Right cardiac atrium (tissue), 5 donors: ENCODE measurements at regions not wholly inside any gene's neighbourhood (a gene's known extent, or its start where the extent isn't known, plus 50 kb on each side); places are given as distances from the start of the nearest gene placed in this dataset.
A peak's percentile ranks its signal among the peaks of the same experiment; 100 is the strongest.
"Not testable (repeated sequence)": the region's sequence is repeated elsewhere in the genome, so short reads cannot be mapped to it uniquely, and the experiment has no call there.

Source experiments
- ATAC-seq, 2 donors: fragments of 200-7000 bp; cut with Tn5 transposase; one replicate each; pipeline versions ENCODE4 v1.8.0 to v1.9.1; 2020; ENCODE audit warnings: moderate library complexity in 2 of 2, mild to moderate bottlenecking in 1 of 2
- DNase-seq, 3 donors: peaks; one replicate each; pipeline ENCODE4 v3.0.0-alpha.2; 2020
- H3K27ac ChIP-seq: one replicate; pipeline ENCODE4 v1.5.1; 2013; ENCODE audit warnings: mild to moderate bottlenecking, low read length, control low read depth, moderate library complexity
- H3K27me3 ChIP-seq: one replicate; pipeline ENCODE4 v1.6.1; 2013; ENCODE audit not compliant: control insufficient read depth, insufficient read depth
- H3K4me1 ChIP-seq: one replicate; pipeline ENCODE4 v1.6.1; 2013; ENCODE audit warnings: low read length; ENCODE audit not compliant: control insufficient read depth, insufficient read depth
- H3K4me3 ChIP-seq: one replicate; pipeline ENCODE4 v1.5.1; 2013; ENCODE audit warnings: low read length, control low read depth
- H3K9me3 ChIP-seq: one replicate; pipeline ENCODE4 v1.6.1; 2013; ENCODE audit warnings: low read length; ENCODE audit not compliant: control insufficient read depth
- WGBS: extraction: QIAGEN DNeasy Blood & Tissue Kit; methylation state at CpG from one replicate; pipeline ENCODE4 v1.1.7; 2013; 5-methylcytosine and 5-hydroxymethylcytosine counted together
- intact Hi-C, 4 donors: fragments of 100-400 bp; cut with DNase I; formaldehyde crosslinking; loops; one replicate each; pipeline versions ENCODE4 v1.11.0 to v1.14.0; 2022 to 2023
- donor health status: healthy with polysubstance abuse.
- donor health status: DM: no; HTN: yes; CAD: no.
- donor health status: DM: no; HTN: no; CAD: no.
- donor health status: DM: no; HTN: yes; CAD: no; lungs with severe emphysema.
- donor health status: DM: yes; HTN: yes; CAD: no.

- H3K27me3 ChIP-seq, result no peaks in the 10 kb centered on the region
- H3K4me3 ChIP-seq, result no peak overlapping the region
- intact Hi-C loops, result no loop called here
- DNase-seq (no peak), ATAC-seq (no peak)
- H3K4me1 ChIP-seq, result no peaks in the 10 kb centered on the region
- no peak overlapping the region for H3K27ac ChIP-seq
- H3K9me3 ChIP-seq, result no peaks in the 10 kb centered on the region
- 57% methylated on average over 3 of the region's 3 CpGs for WGBS
Measured at GRCh38 chr12:83629931-83630330, 943.2 kb downstream of the TMTC2 start.

- Histone ChIP-seq H3K27ac (no peak overlapping the region), H3K4me1 (no peaks in the 10 kb centered on the region), H3K27me3 (no peaks in the 10 kb centered on the region), H3K9me3 (no peaks in the 10 kb centered on the region), H3K4me3 (no peak overlapping the region)
- 50% methylated on average over 1 of the region's 1 CpG for WGBS
- intact Hi-C loops, result no loop called here
- no peak for DNase-seq
- ATAC-seq, result no peak
Measured at GRCh38 chr12:83622205-83622604, 935.5 kb downstream of the TMTC2 start.

- H3K4me1 ChIP-seq, result no peaks in the 10 kb centered on the region
- intact Hi-C loops, result no loop called here
- ATAC-seq, result no peak
- no peaks in the 10 kb centered on the region for H3K27me3 ChIP-seq
- no peaks in the 10 kb centered on the region for H3K9me3 ChIP-seq
- no peak overlapping the region for H3K27ac ChIP-seq
- no peak for DNase-seq
- no peak overlapping the region for H3K4me3 ChIP-seq
Measured at GRCh38 chr12:83619973-83620372, 933.3 kb downstream of the TMTC2 start.

DNA sequence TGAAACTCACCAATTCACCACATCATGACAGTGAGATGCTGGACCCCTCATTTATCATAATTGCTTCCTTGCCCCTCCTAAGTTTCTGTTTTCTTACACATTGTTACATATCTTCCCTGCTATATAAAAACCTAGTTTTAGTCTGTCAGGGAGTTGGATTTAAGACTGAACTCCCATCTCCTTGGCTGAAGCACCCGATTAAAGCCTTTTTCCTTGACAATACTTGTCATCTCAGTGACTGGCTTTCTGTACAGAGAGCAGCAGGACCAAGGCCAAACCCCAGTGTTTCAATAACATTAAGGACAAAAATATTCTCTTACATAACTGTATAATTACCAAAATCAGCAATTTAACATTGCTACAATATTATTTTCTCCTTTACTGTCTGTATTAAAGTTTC, 928.4 kb downstream of the TMTC2 start:
- intact Hi-C loops, result no loop called here
- ATAC-seq (no peak), DNase-seq (no peak)
- WGBS, result 86% methylated on average over 1 of the region's 1 CpG
- no peaks in the 10 kb centered on the region for H3K4me1 ChIP-seq
- H3K4me3 ChIP-seq, result no peak overlapping the region
- no peaks in the 10 kb centered on the region for H3K9me3 ChIP-seq
- no peaks in the 10 kb centered on the region for H3K27me3 ChIP-seq
- H3K27ac ChIP-seq, result no peak overlapping the region

- 32% methylated on average over 3 of the region's 3 CpGs for WGBS
- intact Hi-C loops, result no loop called here
Measured at GRCh38 chr12:83613586-83614110, 926.9 kb downstream of the TMTC2 start.

GRCh38 chr12:83603106-83603505, 916.4 kb downstream of the TMTC2 start:
- ATAC-seq, result no peak
- intact Hi-C loops, result no loop called here
- Histone ChIP-seq H3K4me1 (no peaks in the 10 kb centered on the region), H3K27me3 (no peaks in the 10 kb centered on the region), H3K9me3 (no peaks in the 10 kb centered on the region), H3K27ac (no peak overlapping the region), H3K4me3 (no peak overlapping the region)
- 73% methylated on average over 1 of the region's 1 CpG for whole genome bisulfite sequencing
- no peak for DNase-seq

More at GRCh38 chr12:83613586-83614110, 926.9 kb downstream of the TMTC2 start:
- ATAC-seq (no peak), DNase-seq (no peak)
- H3K4me3 ChIP-seq, result no peak overlapping the region
- H3K9me3 ChIP-seq, result no peaks in the 10 kb centered on the region
- H3K4me1 ChIP-seq, result no peaks in the 10 kb centered on the region
- H3K27ac ChIP-seq, result no peak overlapping the region
- no peaks in the 10 kb centered on the region for H3K27me3 ChIP-seq

GRCh38 chr12:83575326-83575725, 888.6 kb downstream of the TMTC2 start:
- Histone ChIP-seq H3K9me3 (no peaks in the 10 kb centered on the region), H3K4me1 (no peaks in the 10 kb centered on the region), H3K4me3 (no peak overlapping the region), H3K27me3 (no peaks in the 10 kb centered on the region), H3K27ac (no peak overlapping the region)
- intact Hi-C loops, result no loop called here
- ATAC-seq (no peak), DNase-seq (no peak)
- 72% methylated on average over 3 of the region's 3 CpGs for WGBS

GRCh38 chr12:83574142-83574541, 887.4 kb downstream of the TMTC2 start:
- Histone ChIP-seq H3K27ac (no peak overlapping the region), H3K27me3 (no peaks in the 10 kb centered on the region), H3K9me3 (no peaks in the 10 kb centered on the region), H3K4me3 (no peak overlapping the region), H3K4me1 (no peaks in the 10 kb centered on the region)
- DNase-seq, result no peak
- intact Hi-C loops, result no loop called here
- ATAC-seq, result no peak
- 78% methylated on average over 2 of the region's 2 CpGs for WGBS

DNA sequence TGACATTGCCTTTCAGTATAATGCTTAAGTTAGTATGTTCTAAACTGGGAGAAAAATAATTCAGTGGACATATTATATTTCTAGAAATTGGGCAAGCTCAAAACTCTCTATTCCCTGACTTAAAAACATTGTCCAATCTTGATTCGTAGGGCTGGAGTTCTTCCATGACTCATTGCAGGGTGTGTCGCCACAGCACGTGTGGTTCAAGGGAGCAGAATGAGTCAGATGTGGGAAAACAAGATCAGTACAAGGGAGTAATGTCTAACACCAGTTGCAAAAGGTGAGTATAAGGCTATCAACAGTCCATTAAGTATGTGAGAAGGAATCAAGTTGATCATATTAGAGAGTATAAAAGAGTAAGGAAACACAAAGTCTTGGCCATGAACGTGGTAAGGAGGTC, 887.0 kb downstream of the TMTC2 start:
- 51% methylated on average over 4 of the region's 4 CpGs for WGBS
- peak in 2 of 3 donors; percentile 14 for DNase-seq

GRCh38 chr12:83559650-83560049, 872.9 kb downstream of the TMTC2 start:
- Histone ChIP-seq H3K27ac (no peak overlapping the region), H3K27me3 (no peaks in the 10 kb centered on the region), H3K4me1 (no peaks in the 10 kb centered on the region), H3K4me3 (no peak overlapping the region), H3K9me3 (no peaks in the 10 kb centered on the region)
- 65% methylated on average over 1 of the region's 1 CpG for WGBS
- DNase-seq (no peak), ATAC-seq (no peak)
- intact Hi-C loops, result no loop called here

More for the DNA sequence above, 887.0 kb downstream of the TMTC2 start:
- Histone ChIP-seq H3K4me3 (no peak overlapping the region), H3K4me1 (no peaks in the 10 kb centered on the region), H3K27ac (no peak overlapping the region), H3K9me3 (no peaks in the 10 kb centered on the region), H3K27me3 (no peaks in the 10 kb centered on the region)
- peak; percentile 41 to 51 for ATAC-seq
- intact Hi-C loops, result no loop called here

DNA sequence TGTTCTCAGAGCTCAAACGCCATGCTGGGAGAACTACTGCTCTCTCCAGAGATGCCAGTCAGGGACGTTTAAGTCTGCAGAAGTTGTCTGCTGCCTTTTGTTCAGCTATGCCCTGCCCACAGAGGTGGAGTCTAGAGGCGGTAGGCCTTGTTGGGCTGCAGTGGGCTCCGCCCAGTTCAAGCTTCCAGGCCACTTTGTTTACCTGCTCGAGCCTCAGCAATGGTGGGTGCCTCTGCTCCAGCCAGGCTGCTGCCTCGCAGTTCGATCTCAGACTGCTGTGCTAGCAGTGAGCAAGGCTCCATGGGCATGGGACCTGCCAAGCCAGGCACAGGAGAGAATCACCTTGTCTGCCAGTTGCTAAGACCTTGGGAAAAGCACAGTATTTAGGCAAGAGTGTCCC, 869.3 kb downstream of the TMTC2 start:
- WGBS, result 87% methylated on average over 7 of the region's 7 CpGs
- H3K27ac ChIP-seq, intact Hi-C loops, H3K4me3 ChIP-seq, ATAC-seq, H3K27me3 ChIP-seq, H3K9me3 ChIP-seq, H3K4me1 ChIP-seq: not testable (repeated sequence)
- peak in 1 of 3 donors; percentile 12 for DNase-seq

DNA sequence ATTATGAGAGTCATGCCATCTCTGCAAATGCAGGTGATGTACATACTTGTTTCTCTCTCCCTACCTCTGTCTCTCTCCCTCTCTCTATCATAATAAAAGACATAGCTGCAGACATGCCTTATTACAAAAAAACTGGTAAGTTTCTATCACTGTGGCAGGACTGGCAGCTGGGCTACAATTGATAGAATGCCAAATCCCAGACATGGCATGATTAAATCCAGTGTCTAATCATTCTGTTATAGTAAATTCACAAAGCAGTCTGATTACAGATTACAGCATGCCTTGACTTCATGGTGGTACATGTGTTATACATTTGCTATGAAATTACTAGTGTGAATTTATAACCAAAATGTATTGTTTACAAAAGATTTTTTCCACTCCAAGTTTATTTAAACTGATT, 854.7 kb downstream of the TMTC2 start:
- no peak overlapping the region for H3K4me3 ChIP-seq
- no peak for DNase-seq
- no peak overlapping the region for H3K27ac ChIP-seq
- H3K9me3 ChIP-seq, result no peaks in the 10 kb centered on the region
- no peaks in the 10 kb centered on the region for H3K4me1 ChIP-seq
- H3K27me3 ChIP-seq, result no peaks in the 10 kb centered on the region
- intact Hi-C loops, result no loop called here
- ATAC-seq, result no peak
